ENCODE measurements at regions not wholly inside any gene's neighbourhood (a gene's known extent, or its start where the extent isn't known, plus 50 kb on each side); places are given as distances from the start of the nearest gene placed in this dataset.

- Histone ChIP-seq H3K4me2 (ENCODE audit: low read length) (no peak overlapping the region), H3F3A (ENCODE audit: insufficient read depth, low read length, poor library complexity, severe bottlenecking) (no peaks in the 10 kb centered on the region), H3K9me2 (ENCODE audit: insufficient read depth, low read length) (no peaks in the 10 kb centered on the region), H4K20me1 (ENCODE audit: insufficient read depth) (no peaks in the 10 kb centered on the region), H2AFZ (ENCODE audit: low read depth, low read length) (no peak overlapping the region), H3K9ac (ENCODE audit: low read length) (no peak overlapping the region), H3K9me3 (ENCODE audit: low read length) (no peaks in the 10 kb centered on the region), H3K36me3 (ENCODE audit: insufficient read depth, low read length) (no peaks in the 10 kb centered on the region), H3K27me3 (ENCODE audit: insufficient read depth, low read depth, low read length) (no peaks in the 10 kb centered on the region), H3K4me3 (ENCODE audit: low read length) (no peak overlapping the region), H3K27ac (ENCODE audit: low read length) (no peak overlapping the region), H3K79me2 (replicated peaks; ENCODE audit: insufficient read depth, low read length) (no peaks in the 10 kb centered on the region)
- TF ChIP-seq POLR2AphosphoS5 (IDR thresholded peaks at IDR 0.05) (no peak), EZH2 (IDR thresholded peaks at IDR 0.05; ENCODE audit: borderline replicate concordance, insufficient read depth, low read length, poor library complexity, severe bottlenecking) (no peak), CTCF (IDR thresholded peaks at IDR 0.05; ENCODE audit: poor library complexity, severe bottlenecking) (no peak), SMC3 (conservative IDR thresholded peaks at IDR 0.05; ENCODE audit: poor library complexity) (no peak), TAF1 (IDR thresholded peaks at IDR 0.05; ENCODE audit: low read depth) (no peak), MXI1 (conservative IDR thresholded peaks at IDR 0.05; ENCODE audit: poor library complexity, severe bottlenecking) (no peak), EP300 (conservative IDR thresholded peaks at IDR 0.05; ENCODE audit: poor library complexity, severe bottlenecking) (no peak), RAD21 (conservative IDR thresholded peaks at IDR 0.05) (no peak)
- TF ChIP-seq, protein P1, sequence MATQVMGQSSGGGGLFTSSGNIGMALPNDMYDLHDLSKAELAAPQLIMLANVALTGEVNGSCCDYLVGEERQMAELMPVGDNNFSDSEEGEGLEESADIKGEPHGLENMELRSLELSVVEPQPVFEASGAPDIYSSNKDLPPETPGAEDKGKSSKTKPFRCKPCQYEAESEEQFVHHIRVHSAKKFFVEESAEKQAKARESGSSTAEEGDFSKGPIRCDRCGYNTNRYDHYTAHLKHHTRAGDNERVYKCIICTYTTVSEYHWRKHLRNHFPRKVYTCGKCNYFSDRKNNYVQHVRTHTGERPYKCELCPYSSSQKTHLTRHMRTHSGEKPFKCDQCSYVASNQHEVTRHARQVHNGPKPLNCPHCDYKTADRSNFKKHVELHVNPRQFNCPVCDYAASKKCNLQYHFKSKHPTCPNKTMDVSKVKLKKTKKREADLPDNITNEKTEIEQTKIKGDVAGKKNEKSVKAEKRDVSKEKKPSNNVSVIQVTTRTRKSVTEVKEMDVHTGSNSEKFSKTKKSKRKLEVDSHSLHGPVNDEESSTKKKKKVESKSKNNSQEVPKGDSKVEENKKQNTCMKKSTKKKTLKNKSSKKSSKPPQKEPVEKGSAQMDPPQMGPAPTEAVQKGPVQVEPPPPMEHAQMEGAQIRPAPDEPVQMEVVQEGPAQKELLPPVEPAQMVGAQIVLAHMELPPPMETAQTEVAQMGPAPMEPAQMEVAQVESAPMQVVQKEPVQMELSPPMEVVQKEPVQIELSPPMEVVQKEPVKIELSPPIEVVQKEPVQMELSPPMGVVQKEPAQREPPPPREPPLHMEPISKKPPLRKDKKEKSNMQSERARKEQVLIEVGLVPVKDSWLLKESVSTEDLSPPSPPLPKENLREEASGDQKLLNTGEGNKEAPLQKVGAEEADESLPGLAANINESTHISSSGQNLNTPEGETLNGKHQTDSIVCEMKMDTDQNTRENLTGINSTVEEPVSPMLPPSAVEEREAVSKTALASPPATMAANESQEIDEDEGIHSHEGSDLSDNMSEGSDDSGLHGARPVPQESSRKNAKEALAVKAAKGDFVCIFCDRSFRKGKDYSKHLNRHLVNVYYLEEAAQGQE (IDR thresholded peaks at IDR 0.05; ENCODE audit: borderline replicate concordance), result no peak
Observed at GRCh38 chr11:83403691-83404389, 117.7 kb upstream of the CCDC90B start.

GRCh38 chr11:83401506-83402225 is 115.5 kb upstream of the CCDC90B start:
- no peaks in the 10 kb centered on the region for H3K9me3 ChIP-seq (ENCODE audit: low read length)
- H4K20me1 ChIP-seq (ENCODE audit: insufficient read depth), result no peaks in the 10 kb centered on the region
- H3K4me3 ChIP-seq (ENCODE audit: low read length), result no peak overlapping the region
- no peaks in the 10 kb centered on the region for H3K79me2 ChIP-seq (replicated peaks; ENCODE audit: insufficient read depth, low read length)
- no peaks in the 10 kb centered on the region for H3F3A ChIP-seq (ENCODE audit: insufficient read depth, low read length, poor library complexity, severe bottlenecking)
- H3K4me2 ChIP-seq (ENCODE audit: low read length), result no peak overlapping the region
- H3K36me3 ChIP-seq (ENCODE audit: insufficient read depth, low read length), result no peaks in the 10 kb centered on the region
- H2AFZ ChIP-seq (ENCODE audit: low read depth, low read length), result no peak overlapping the region
- H3K27me3 ChIP-seq (ENCODE audit: insufficient read depth, low read depth, low read length), result no peaks in the 10 kb centered on the region
- H3K9ac ChIP-seq (ENCODE audit: low read length), result no peak overlapping the region
- no peaks in the 10 kb centered on the region for H3K9me2 ChIP-seq (ENCODE audit: insufficient read depth, low read length)
- TF ChIP-seq EP300 (conservative IDR thresholded peaks at IDR 0.05; ENCODE audit: poor library complexity, severe bottlenecking), result no peak
- no peak for TF ChIP-seq POLR2AphosphoS5 (IDR thresholded peaks at IDR 0.05)
- TF ChIP-seq TAF1 (IDR thresholded peaks at IDR 0.05; ENCODE audit: low read depth), result no peak
- TF ChIP-seq RAD21 (conservative IDR thresholded peaks at IDR 0.05), result no peak
- TF ChIP-seq, protein P1 (IDR thresholded peaks at IDR 0.05; ENCODE audit: borderline replicate concordance), result no peak
- no peak for TF ChIP-seq EZH2 (IDR thresholded peaks at IDR 0.05; ENCODE audit: borderline replicate concordance, insufficient read depth, low read length, poor library complexity, severe bottlenecking)
- no peak for TF ChIP-seq CTCF (IDR thresholded peaks at IDR 0.05; ENCODE audit: poor library complexity, severe bottlenecking)
- no peak for TF ChIP-seq SMC3 (conservative IDR thresholded peaks at IDR 0.05; ENCODE audit: poor library complexity)
- TF ChIP-seq MXI1 (conservative IDR thresholded peaks at IDR 0.05; ENCODE audit: poor library complexity, severe bottlenecking), result no peak
- H3K27ac ChIP-seq (ENCODE audit: low read length), result no peak overlapping the region
